PC-9 (cell line): ENCODE measurements at regions not wholly inside any gene's neighbourhood (a gene's known extent, or its start where the extent isn't known, plus 50 kb on each side); places are given as distances from the start of the nearest gene placed in this dataset.
A peak's percentile ranks its signal among the peaks of the same experiment; 100 is the strongest.

Source experiments
- BruUV-seq: library from RNA; stranded (reverse); fragments of 400-500 nt; replicated peaks from 2 replicates; lab custom pipeline; 2021; lab: Mats Ljungman, UMichigan
- CTCF ChIA-PET: fragments of 300-600 bp; sonication (Branson Sonifier 250); formaldehyde crosslinking; loops from one replicate; lab custom pipeline; 2022; ENCODE audit warnings: antibody characterized with exemption; lab: Charles Lee
- POLR2A ChIA-PET: fragments of 300-600 bp; sonication (Branson Sonifier 250); formaldehyde crosslinking; loops from one replicate; lab custom pipeline; 2022; ENCODE audit warnings: antibody characterized with exemption; ENCODE audit not compliant: unreplicated experiment; lab: Charles Lee
- DNase-seq, 2 experiments: peaks; one replicate each; pipeline versions ENCODE4 v3.0.0 to v3.0.0-alpha.2; 2015 to 2022; ENCODE audit warnings: mixed read lengths in 1 of 2
- H2AFZ ChIP-seq: fragments of 200-600 bp; sonication (generic); 2 replicates; pipeline ENCODE4 v1.8.1; 2017; ENCODE audit warnings: antibody characterized with exemption
- H3F3A ChIP-seq: fragments of 200-600 bp; sonication (generic); 2 replicates; pipeline ENCODE4 v1.8.1; 2017; ENCODE audit warnings: antibody characterized with exemption, mild to moderate bottlenecking, low read depth; ENCODE audit not compliant: insufficient read depth
- H3K27ac ChIP-seq: fragments of 200-600 bp; sonication (generic); 2 replicates; pipeline ENCODE4 v1.6.1; 2016; ENCODE audit warnings: mixed run types
- H3K27me3 ChIP-seq: fragments of 200-600 bp; sonication (generic); 2 replicates; pipeline ENCODE4 v1.6.1; 2016; ENCODE audit warnings: low read depth, mixed run types; ENCODE audit not compliant: insufficient read depth
- H3K36me3 ChIP-seq: fragments of 200-600 bp; sonication (generic); 2 replicates; pipeline ENCODE4 v1.6.1; 2016; ENCODE audit warnings: low read depth, mixed run types
- H3K4me1 ChIP-seq: fragments of 200-600 bp; sonication (generic); replicated peaks from 2 replicates; pipeline ENCODE4 v1.6.1; 2016; ENCODE audit warnings: mixed run types; ENCODE audit not compliant: insufficient read depth
- H3K4me2 ChIP-seq: fragments of 200-600 bp; sonication (generic); 2 replicates; pipeline ENCODE4 v1.6.1; 2017; ENCODE audit warnings: mixed run types
- H3K4me3 ChIP-seq: fragments of 200-600 bp; sonication (generic); 2 replicates; pipeline ENCODE4 v1.6.1; 2016; ENCODE audit warnings: mixed run types
- H3K79me2 ChIP-seq: fragments of 200-600 bp; sonication (generic); 2 replicates; pipeline ENCODE4 v1.6.1; 2017; ENCODE audit warnings: low read depth, mixed run types
- H3K9me2 ChIP-seq: fragments of 200-600 bp; sonication (generic); 2 replicates; pipeline ENCODE4 v1.8.1; 2017; ENCODE audit warnings: mild to moderate bottlenecking; ENCODE audit not compliant: insufficient read depth
- H3K9me3 ChIP-seq: fragments of 200-600 bp; sonication (generic); 2 replicates; pipeline ENCODE4 v1.8.1; 2016; ENCODE audit warnings: low read depth; ENCODE audit not compliant: insufficient read depth
- H4K20me1 ChIP-seq: fragments of 200-600 bp; sonication (generic); 2 replicates; pipeline ENCODE4 v1.8.1; 2017; ENCODE audit not compliant: insufficient read depth
- CTCF ChIP-seq: fragments of 200-600 bp; sonication (generic); conservative IDR thresholded peaks from 2 replicates; pipeline ENCODE4 v1.6.1; 2017; ENCODE audit warnings: mixed run types, antibody characterized with exemption, mild to moderate bottlenecking, moderate library complexity
- EZH2 ChIP-seq: fragments of 200-600 bp; sonication (generic); IDR thresholded peaks from 2 replicates; pipeline ENCODE4 v1.8.0; 2017; ENCODE audit warnings: antibody characterized with exemption, low read depth
- intact Hi-C: fragments of 100-400 bp; cut with micrococcal nuclease; formaldehyde crosslinking; loops from one replicate; pipeline ENCODE4 v1.10.0; 2022; ENCODE audit not compliant: unreplicated experiment

GRCh38 chr12:107144441-107144840 lies 51.1 kb upstream of the CRY1 start:
- no peaks in the 10 kb centered on the region for H3K79me2 ChIP-seq
- DNase-seq = no peak
- TF ChIP-seq EZH2 = no peak
- no peak for TF ChIP-seq CTCF
- H3K9me3 ChIP-seq = no peaks in the 10 kb centered on the region
- no peaks in the 10 kb centered on the region for H4K20me1 ChIP-seq
- H3K36me3 ChIP-seq = no peaks in the 10 kb centered on the region
- CTCF ChIA-PET = no interaction called here
- H3K27me3 ChIP-seq = no peaks in the 10 kb centered on the region
- no peak overlapping the region for H3K4me2 ChIP-seq
- no peak overlapping the region for H3K4me3 ChIP-seq
- H3K27ac ChIP-seq = no peak overlapping the region
- H3F3A ChIP-seq = peaks cover 12% of the 10 kb centered on the region
- BruUV-seq = no TSS peak
- no peak overlapping the region for H2AFZ ChIP-seq
- intact Hi-C loops = no loop called here
- POLR2A ChIA-PET = no interaction called here
- H3K9me2 ChIP-seq = no peaks in the 10 kb centered on the region
- peaks cover 15% of the 10 kb centered on the region for H3K4me1 ChIP-seq

- Histone ChIP-seq H2AFZ (no peak overlapping the region), H3K4me1 (peaks cover 15% of the 10 kb centered on the region), H3K27ac (no peak overlapping the region), H3K27me3 (no peaks in the 10 kb centered on the region), H3K9me3 (no peaks in the 10 kb centered on the region), H3K4me3 (no peak overlapping the region), H3K36me3 (no peaks in the 10 kb centered on the region), H3F3A (peaks cover 12% of the 10 kb centered on the region), H3K4me2 (peak overlapping the region; percentile 23), H3K79me2 (no peaks in the 10 kb centered on the region), H3K9me2 (no peaks in the 10 kb centered on the region), H4K20me1 (no peaks in the 10 kb centered on the region)
- ChIA-PET CTCF (no interaction called here), POLR2A (no interaction called here)
- intact Hi-C loops = no loop called here
- DNase-seq = no peak
- no TSS peak for BruUV-seq
- TF ChIP-seq EZH2 = no peak
- no peak for TF ChIP-seq CTCF
Observed at GRCh38 chr12:107144990-107145389, 51.6 kb upstream of the CRY1 start.

- no peak for DNase-seq
- no peaks in the 10 kb centered on the region for H3K9me2 ChIP-seq
- peaks cover 12% of the 10 kb centered on the region for H3F3A ChIP-seq
- H3K36me3 ChIP-seq = no peaks in the 10 kb centered on the region
- CTCF ChIA-PET = no interaction called here
- TF ChIP-seq CTCF (no peak), EZH2 (no peak)
- intact Hi-C loops = no loop called here
- peaks cover 15% of the 10 kb centered on the region for H3K4me1 ChIP-seq
- no peak overlapping the region for H2AFZ ChIP-seq
- H3K27ac ChIP-seq = no peak overlapping the region
- H3K27me3 ChIP-seq = no peaks in the 10 kb centered on the region
- no peaks in the 10 kb centered on the region for H3K79me2 ChIP-seq
- H3K9me3 ChIP-seq = no peaks in the 10 kb centered on the region
- POLR2A ChIA-PET = no interaction called here
- BruUV-seq = no TSS peak
- H4K20me1 ChIP-seq = no peaks in the 10 kb centered on the region
- H3K4me3 ChIP-seq = no peak overlapping the region
- H3K4me2 ChIP-seq = peak overlapping the region; percentile 23
Observed at GRCh38 chr12:107145397-107145796, 52.0 kb upstream of the CRY1 start.
